Ectodermal cell (in vitro differentiated cells): ENCODE measurements at regions not wholly inside any gene's neighbourhood (a gene's known extent, or its start where the extent isn't known, plus 50 kb on each side); places are given as distances from the start of the nearest gene placed in this dataset.

Experiments used
- H3K27ac ChIP-seq: 2 replicates; pipeline ENCODE4 v1.7.0; 2013; ENCODE audit warnings: mild to moderate bottlenecking, low read depth, low read length; ENCODE audit not compliant: insufficient read depth, poor library complexity, severe bottlenecking
- H3K27me3 ChIP-seq: 2 replicates; pipeline ENCODE4 v1.7.0; 2013; ENCODE audit warnings: mild to moderate bottlenecking, low read length; ENCODE audit not compliant: insufficient read depth, control insufficient read depth, poor library complexity, severe bottlenecking
- H3K36me3 ChIP-seq: one replicate; pipeline ENCODE4 v1.7.0; 2013; ENCODE audit warnings: low read length; ENCODE audit not compliant: control insufficient read depth, insufficient read depth
- H3K4me1 ChIP-seq: one replicate; pipeline ENCODE4 v1.7.0; 2013; ENCODE audit warnings: low read length; ENCODE audit not compliant: control insufficient read depth, insufficient read depth
- H3K4me3 ChIP-seq: 2 replicates; pipeline ENCODE4 v1.7.0; 2013; ENCODE audit warnings: low read depth, low read length, control low read depth; ENCODE audit not compliant: insufficient read depth
- H3K9me3 ChIP-seq: 2 replicates; pipeline ENCODE4 v1.7.0; 2013; ENCODE audit warnings: mild to moderate bottlenecking, low read length, moderate library complexity; ENCODE audit not compliant: control insufficient read depth
- WGBS, 2 experiments: methylation state at CpG; one replicate each; pipeline ENCODE4 v1.1.7; 2013; ENCODE audit warnings: missing lambda C conversion rate in 2 of 2; 5-methylcytosine and 5-hydroxymethylcytosine counted together

- Histone ChIP-seq H3K9me3 (no peaks in the 10 kb centered on the region), H3K27ac (no peak overlapping the region), H3K36me3 (no peaks in the 10 kb centered on the region), H3K4me3 (no peak overlapping the region), H3K4me1 (no peaks in the 10 kb centered on the region), H3K27me3 (no peaks in the 10 kb centered on the region)
Measured at GRCh38 chr2:40820319-40820718, 368.4 kb upstream of the SLC8A1 start.

GRCh38 chr2:40823478-40823877 is 371.6 kb upstream of the SLC8A1 start:
- no peak overlapping the region for H3K27ac ChIP-seq
- no peaks in the 10 kb centered on the region for H3K36me3 ChIP-seq
- no peak overlapping the region for H3K4me3 ChIP-seq
- no peaks in the 10 kb centered on the region for H3K4me1 ChIP-seq
- WGBS, 2 experiments = 90 to 96% methylated on average over 3 of the region's 3 CpGs
- H3K27me3 ChIP-seq = no peaks in the 10 kb centered on the region
- H3K9me3 ChIP-seq = no peaks in the 10 kb centered on the region

GRCh38 chr2:40824278-40824677 is 372.4 kb upstream of the SLC8A1 start:
- no peak overlapping the region for H3K27ac ChIP-seq
- WGBS, 2 experiments = 93 to 95% methylated on average over 5 of the region's 5 CpGs

GRCh38 chr2:40827392-40827791 is 375.5 kb upstream of the SLC8A1 start:
- no peaks in the 10 kb centered on the region for H3K27me3 ChIP-seq
- no peaks in the 10 kb centered on the region for H3K9me3 ChIP-seq
- H3K27ac ChIP-seq = no peak overlapping the region
- no peaks in the 10 kb centered on the region for H3K4me1 ChIP-seq
- H3K4me3 ChIP-seq = no peak overlapping the region
- H3K36me3 ChIP-seq = no peaks in the 10 kb centered on the region

More at GRCh38 chr2:40824278-40824677, 372.4 kb upstream of the SLC8A1 start:
- Histone ChIP-seq H3K36me3 (no peaks in the 10 kb centered on the region), H3K27me3 (no peaks in the 10 kb centered on the region), H3K4me3 (no peak overlapping the region), H3K4me1 (no peaks in the 10 kb centered on the region), H3K9me3 (no peaks in the 10 kb centered on the region)

- Histone ChIP-seq H3K4me1 (no peaks in the 10 kb centered on the region), H3K36me3 (no peaks in the 10 kb centered on the region), H3K4me3 (no peak overlapping the region), H3K9me3 (no peaks in the 10 kb centered on the region), H3K27me3 (no peaks in the 10 kb centered on the region), H3K27ac (no peak overlapping the region)
- WGBS, 2 experiments = 72 to 83% methylated on average over 1 to 3 of the region's 3 CpGs
Measured at GRCh38 chr2:40831321-40831873, 379.5 kb upstream of the SLC8A1 start.

GRCh38 chr2:40841856-40842255 is 390.0 kb upstream of the SLC8A1 start:
- 100% methylated on average over 1 of the region's 2 CpGs; no CpG with 5 or more reads in 1 of the 2 experiments for WGBS, 2 experiments
- H3K4me1 ChIP-seq = no peaks in the 10 kb centered on the region
- H3K27ac ChIP-seq = no peak overlapping the region
- no peaks in the 10 kb centered on the region for H3K36me3 ChIP-seq
- H3K9me3 ChIP-seq = no peaks in the 10 kb centered on the region
- no peaks in the 10 kb centered on the region for H3K27me3 ChIP-seq
- no peak overlapping the region for H3K4me3 ChIP-seq

GRCh38 chr2:40844353-40845277 is 392.7 kb upstream of the SLC8A1 start:
- 79 to 85% methylated on average over 7 of the region's 8 CpGs for WGBS, 2 experiments
- Histone ChIP-seq H3K4me3 (no peak overlapping the region), H3K27me3 (no peaks in the 10 kb centered on the region), H3K4me1 (no peaks in the 10 kb centered on the region), H3K36me3 (no peaks in the 10 kb centered on the region), H3K9me3 (no peaks in the 10 kb centered on the region), H3K27ac (no peak overlapping the region)

GRCh38 chr2:40851661-40852060 is 399.8 kb upstream of the SLC8A1 start:
- H3K36me3 ChIP-seq = no peaks in the 10 kb centered on the region
- no peaks in the 10 kb centered on the region for H3K27me3 ChIP-seq
- no peaks in the 10 kb centered on the region for H3K9me3 ChIP-seq
- no peak overlapping the region for H3K4me3 ChIP-seq
- H3K27ac ChIP-seq = no peak overlapping the region
- no peaks in the 10 kb centered on the region for H3K4me1 ChIP-seq

- no peaks in the 10 kb centered on the region for H3K27me3 ChIP-seq
- H3K4me1 ChIP-seq = no peaks in the 10 kb centered on the region
- no peak overlapping the region for H3K4me3 ChIP-seq
- H3K36me3 ChIP-seq = no peaks in the 10 kb centered on the region
- no peaks in the 10 kb centered on the region for H3K9me3 ChIP-seq
- H3K27ac ChIP-seq = no peak overlapping the region
- 82 to 87% methylated on average over 1 of the region's 1 CpG for WGBS, 2 experiments
Measured at GRCh38 chr2:40859617-40860016, 407.7 kb upstream of the SLC8A1 start.

- no peak overlapping the region for H3K4me3 ChIP-seq
Measured at GRCh38 chr2:40867829-40868228, 415.9 kb upstream of the SLC8A1 start.

More at GRCh38 chr2:40867829-40868228, 415.9 kb upstream of the SLC8A1 start:
- Histone ChIP-seq H3K9me3 (no peaks in the 10 kb centered on the region), H3K36me3 (no peaks in the 10 kb centered on the region), H3K27ac (no peak overlapping the region), H3K27me3 (no peaks in the 10 kb centered on the region), H3K4me1 (no peaks in the 10 kb centered on the region)
- 94 to 95% methylated on average over 3 to 5 of the region's 5 CpGs for WGBS, 2 experiments
